Esophagus squamous epithelium (tissue), 4 donors: ENCODE measurements at regions not wholly inside any gene's neighbourhood (a gene's known extent, or its start where the extent isn't known, plus 50 kb on each side); places are given as distances from the start of the nearest gene placed in this dataset.
"Not testable (repeated sequence)": the region's sequence is repeated elsewhere in the genome, so short reads cannot be mapped to it uniquely, and the experiment has no call there.

Experiments used
- CTCF ChIP-seq, 6 experiments: fragments of 450-650 bp in 4 of 6; fragments of 200-600 bp in 2 of 6; sonication (generic) in 2 of 6; IDR thresholded peaks; one replicate each; pipeline ENCODE4 v1.5.1; 2016 to 2019; ENCODE audit warnings: antibody characterized with exemption in 6 of 6, mild to moderate bottlenecking in 4 of 6, moderate library complexity in 4 of 6
- POLR2A ChIP-seq, 4 donors: fragments of 450-650 bp; IDR thresholded peaks; one replicate each; pipeline ENCODE4 v1.6.1; 2017; ENCODE audit warnings: antibody characterized with exemption in 4 of 4, mild to moderate bottlenecking in 4 of 4, moderate library complexity in 3 of 4

GRCh38 chr12:112712751-112713150, 78.8 kb upstream of the RPH3A start:
- TF ChIP-seq POLR2A, CTCF (IDR thresholded peaks at IDR 0.05): not testable (repeated sequence)
